ENCODE measurements at regions not wholly inside any gene's neighbourhood (a gene's known extent, or its start where the extent isn't known, plus 50 kb on each side); places are given as distances from the start of the nearest gene placed in this dataset.

DNA sequence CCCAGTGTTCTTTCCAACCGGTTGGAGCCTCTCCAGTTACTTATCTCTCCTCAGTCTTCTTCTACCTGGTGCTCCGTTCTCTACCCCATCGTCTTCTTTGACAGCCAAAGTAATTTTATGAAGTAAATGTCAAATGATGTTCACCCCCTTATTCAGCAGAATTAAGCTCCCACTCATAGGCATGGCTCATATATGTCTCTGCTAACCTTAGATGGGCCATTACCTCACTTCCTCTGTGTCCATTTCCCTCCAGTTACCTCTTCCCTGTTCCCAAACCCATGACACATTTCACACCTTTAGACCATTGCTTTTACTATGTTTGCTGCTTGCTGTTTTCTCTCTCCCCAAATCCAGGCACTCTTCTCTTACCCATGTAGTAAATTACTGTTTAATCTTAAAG is 607.0 kb downstream of the RNF144A start:
- Histone ChIP-seq H3K27me3 (no peaks in the 10 kb centered on the region), H3K4me1 (no peaks in the 10 kb centered on the region), H3K4me3 (no peak overlapping the region), H3K36me3 (no peaks in the 10 kb centered on the region), H3K27ac (no peak overlapping the region), H3K9me3 (no peaks in the 10 kb centered on the region)
- no peak for DNase-seq
- no peak for TF ChIP-seq POLR2A (IDR thresholded peaks at IDR 0.05)
- TF ChIP-seq, protein P1, sequence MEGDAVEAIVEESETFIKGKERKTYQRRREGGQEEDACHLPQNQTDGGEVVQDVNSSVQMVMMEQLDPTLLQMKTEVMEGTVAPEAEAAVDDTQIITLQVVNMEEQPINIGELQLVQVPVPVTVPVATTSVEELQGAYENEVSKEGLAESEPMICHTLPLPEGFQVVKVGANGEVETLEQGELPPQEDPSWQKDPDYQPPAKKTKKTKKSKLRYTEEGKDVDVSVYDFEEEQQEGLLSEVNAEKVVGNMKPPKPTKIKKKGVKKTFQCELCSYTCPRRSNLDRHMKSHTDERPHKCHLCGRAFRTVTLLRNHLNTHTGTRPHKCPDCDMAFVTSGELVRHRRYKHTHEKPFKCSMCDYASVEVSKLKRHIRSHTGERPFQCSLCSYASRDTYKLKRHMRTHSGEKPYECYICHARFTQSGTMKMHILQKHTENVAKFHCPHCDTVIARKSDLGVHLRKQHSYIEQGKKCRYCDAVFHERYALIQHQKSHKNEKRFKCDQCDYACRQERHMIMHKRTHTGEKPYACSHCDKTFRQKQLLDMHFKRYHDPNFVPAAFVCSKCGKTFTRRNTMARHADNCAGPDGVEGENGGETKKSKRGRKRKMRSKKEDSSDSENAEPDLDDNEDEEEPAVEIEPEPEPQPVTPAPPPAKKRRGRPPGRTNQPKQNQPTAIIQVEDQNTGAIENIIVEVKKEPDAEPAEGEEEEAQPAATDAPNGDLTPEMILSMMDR (IDR thresholded peaks at IDR 0.05): no peak
- intact Hi-C loops (cut with DNase I; ENCODE audit: low total_unique reads): no loop called here

DNA sequence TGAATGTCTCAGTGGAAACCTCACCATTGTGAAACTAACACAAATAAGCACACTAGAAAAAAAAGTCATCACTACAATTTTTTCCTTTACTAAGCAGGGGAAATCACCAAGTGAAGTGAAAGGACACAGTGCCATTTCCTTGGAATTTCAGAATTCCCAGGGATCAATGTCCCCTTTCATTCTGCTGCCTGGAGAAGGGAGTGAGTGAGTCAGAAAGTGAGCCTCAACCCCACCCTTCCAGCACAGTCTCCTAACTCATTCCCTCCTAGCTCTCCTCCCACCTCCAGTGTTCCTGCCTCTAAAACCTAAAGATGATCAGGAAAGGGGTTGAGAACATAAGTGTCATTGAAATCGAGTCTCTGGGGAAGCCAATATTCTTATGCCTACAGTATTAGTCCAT is 608.5 kb downstream of the RNF144A start:
- Histone ChIP-seq H3K27ac (no peak overlapping the region), H3K4me3 (no peak overlapping the region), H3K4me1 (no peaks in the 10 kb centered on the region), H3K9me3 (no peaks in the 10 kb centered on the region), H3K27me3 (no peaks in the 10 kb centered on the region), H3K36me3 (no peaks in the 10 kb centered on the region)
- intact Hi-C loops (cut with DNase I; ENCODE audit: low total_unique reads): no loop called here
- TF ChIP-seq POLR2A (IDR thresholded peaks at IDR 0.05): no peak
- TF ChIP-seq, protein P1 (IDR thresholded peaks at IDR 0.05): no peak
- no peak for DNase-seq

DNA sequence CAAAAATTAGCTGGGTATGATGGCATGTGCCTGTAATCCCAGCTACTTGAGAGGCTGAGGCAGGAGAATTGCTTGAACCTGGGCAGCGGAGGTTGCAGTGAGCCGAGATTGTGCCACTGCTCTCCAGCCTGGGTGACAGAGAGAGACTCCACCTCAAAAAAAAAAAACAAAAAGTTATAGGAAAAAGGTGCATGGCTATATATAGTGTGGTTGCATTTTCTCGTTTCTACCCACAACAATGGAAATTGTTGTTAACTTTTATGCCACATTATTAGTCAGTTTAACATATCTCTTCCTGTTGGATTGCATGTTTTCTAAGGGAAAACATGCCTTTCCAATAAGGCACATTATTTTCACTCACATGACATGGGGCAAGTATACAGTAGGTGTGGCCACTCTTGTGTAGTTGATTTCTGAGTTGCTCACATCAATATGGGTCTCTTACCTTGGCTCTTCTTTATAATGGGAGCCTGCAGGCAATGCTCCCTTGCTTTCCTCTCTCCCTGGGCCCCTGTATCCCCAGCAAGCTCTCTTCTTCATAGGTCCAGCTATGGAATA is 610.0 kb downstream of the RNF144A start:
- TF ChIP-seq, protein P1 (IDR thresholded peaks at IDR 0.05): no peak
- no peak for TF ChIP-seq POLR2A (IDR thresholded peaks at IDR 0.05)
- Histone ChIP-seq H3K9me3 (no peaks in the 10 kb centered on the region), H3K4me1 (no peaks in the 10 kb centered on the region), H3K4me3 (no peak overlapping the region), H3K36me3 (no peaks in the 10 kb centered on the region), H3K27ac (no peak overlapping the region), H3K27me3 (no peaks in the 10 kb centered on the region)
- intact Hi-C loops (cut with DNase I; ENCODE audit: low total_unique reads): no loop called here
- no peak for DNase-seq

DNA sequence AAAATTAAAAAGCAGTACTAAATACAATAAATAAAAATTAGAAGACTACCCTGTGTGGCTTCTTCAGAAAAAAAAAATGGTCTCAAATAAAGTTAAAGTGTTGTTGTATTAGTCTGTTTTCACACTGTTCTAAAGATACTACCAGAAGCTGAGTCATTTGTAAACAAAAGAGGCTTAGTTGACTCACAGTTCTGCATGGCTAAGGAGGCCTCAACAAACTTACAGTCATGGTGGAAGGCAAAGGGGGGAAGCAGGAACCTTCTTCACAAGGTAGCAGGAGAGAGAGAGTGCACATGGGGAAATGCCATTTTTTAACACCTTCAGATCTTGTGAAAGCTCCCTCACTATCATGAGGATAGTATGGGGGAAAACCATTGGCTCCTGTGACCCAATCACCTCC is 612.8 kb downstream of the RNF144A start:
- no peaks in the 10 kb centered on the region for H3K9me3 ChIP-seq
- intact Hi-C loops (cut with DNase I; ENCODE audit: low total_unique reads): no loop called here

DNA sequence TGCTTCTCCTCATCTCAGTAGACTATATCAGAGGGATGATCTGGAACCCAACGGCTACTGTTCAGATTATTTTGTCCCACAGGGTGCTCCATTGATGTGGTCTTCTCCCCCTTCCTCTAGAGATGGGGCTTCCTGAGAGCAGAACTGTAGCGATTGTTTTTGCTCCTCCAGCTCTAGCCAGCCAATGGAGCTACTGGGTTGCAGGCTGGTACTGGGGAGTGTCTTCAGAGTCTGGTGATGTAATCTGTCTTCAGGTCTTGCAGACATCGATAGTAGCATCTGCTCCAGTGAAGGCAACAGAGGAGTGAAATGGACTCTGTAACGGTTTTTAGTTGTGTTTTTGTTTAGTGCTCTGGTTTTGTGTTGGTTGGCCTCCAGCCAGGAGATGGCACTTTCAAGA is 621.9 kb downstream of the RNF144A start:
- H3K9me3 ChIP-seq: no peaks in the 10 kb centered on the region
- H3K36me3 ChIP-seq: no peaks in the 10 kb centered on the region
- no peaks in the 10 kb centered on the region for H3K4me1 ChIP-seq
- H3K4me3 ChIP-seq: no peak overlapping the region
- no peak overlapping the region for H3K27ac ChIP-seq
- intact Hi-C loops (cut with DNase I; ENCODE audit: low total_unique reads): no loop called here
- H3K27me3 ChIP-seq: no peaks in the 10 kb centered on the region
- DNase-seq: no peak
- TF ChIP-seq POLR2A (IDR thresholded peaks at IDR 0.05): no peak
- TF ChIP-seq, protein P1 (IDR thresholded peaks at IDR 0.05): no peak

More for the DNA sequence above, 612.8 kb downstream of the RNF144A start:
- Histone ChIP-seq H3K4me1 (no peaks in the 10 kb centered on the region), H3K36me3 (no peaks in the 10 kb centered on the region), H3K4me3 (no peak overlapping the region), H3K27ac (no peak overlapping the region), H3K27me3 (no peaks in the 10 kb centered on the region)
- DNase-seq: no peak
- no peak for TF ChIP-seq POLR2A (IDR thresholded peaks at IDR 0.05)
- TF ChIP-seq, protein P1 (IDR thresholded peaks at IDR 0.05): no peak
